Left cardiac atrium (tissue), 4 donors: ENCODE measurements at regions not wholly inside any gene's neighbourhood (a gene's known extent, or its start where the extent isn't known, plus 50 kb on each side); places are given as distances from the start of the nearest gene placed in this dataset.

Experiments
- ATAC-seq, 2 donors: fragments of 200-7000 bp; cut with Tn5 transposase; one replicate each; pipeline ENCODE4 v1.9.1; 2020; ENCODE audit warnings: mild to moderate bottlenecking in 2 of 2, moderate library complexity in 2 of 2
- DNase-seq: peaks from one replicate; pipeline ENCODE4 v3.0.0-alpha.2; 2020
- intact Hi-C, 2 donors: fragments of 100-400 bp; cut with DNase I; formaldehyde crosslinking; loops; one replicate each; pipeline versions ENCODE4 v1.14.1 to v1.15.1; 2022 to 2023
- donor health status: DM: no; HTN: yes; CAD: no.
- donor health status: DM: no; HTN: yes; CAD: no; lungs with severe emphysema.
- donor health status: DM: yes; HTN: yes; CAD: no.
- donor health status: Dilated cardiomyopathy.

- intact Hi-C loops = no loop called here
- no peak for ATAC-seq
These were observed 440.9 kb downstream of the ENC1 start for GRCh38 chr5:74199436-74200210.

GRCh38 chr5:74199005-74199404 lies 441.5 kb downstream of the ENC1 start:
- intact Hi-C loops = no loop called here
- DNase-seq (no peak), ATAC-seq (no peak)

More at GRCh38 chr5:74199436-74200210, 440.9 kb downstream of the ENC1 start:
- DNase-seq = no peak

DNA sequence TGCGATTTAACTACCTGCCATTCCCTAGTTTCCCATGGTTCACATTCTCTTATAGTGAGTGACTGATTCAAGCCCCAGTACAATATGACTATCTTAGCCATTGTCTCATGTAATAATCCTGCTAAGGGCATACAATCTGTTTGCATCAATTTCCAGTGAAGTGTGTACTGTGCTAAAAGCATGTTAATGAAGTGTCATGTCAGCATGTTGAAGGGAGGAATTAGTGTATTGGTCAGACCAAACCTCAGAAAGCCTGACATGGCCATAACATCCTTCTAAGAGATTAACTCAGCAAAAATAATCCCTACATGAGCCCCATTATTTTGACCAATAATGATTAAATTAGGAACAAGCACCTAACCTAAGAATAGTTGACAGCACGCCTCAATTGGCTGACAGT lies 442.4 kb downstream of the ENC1 start:
- no peak for DNase-seq
- intact Hi-C loops = no loop called here

GRCh38 chr5:74196233-74196632 lies 444.3 kb downstream of the ENC1 start:
- ATAC-seq (no peak), DNase-seq (no peak)
- intact Hi-C loops = no loop called here

More for the DNA sequence above, 442.4 kb downstream of the ENC1 start:
- ATAC-seq = no peak

DNA sequence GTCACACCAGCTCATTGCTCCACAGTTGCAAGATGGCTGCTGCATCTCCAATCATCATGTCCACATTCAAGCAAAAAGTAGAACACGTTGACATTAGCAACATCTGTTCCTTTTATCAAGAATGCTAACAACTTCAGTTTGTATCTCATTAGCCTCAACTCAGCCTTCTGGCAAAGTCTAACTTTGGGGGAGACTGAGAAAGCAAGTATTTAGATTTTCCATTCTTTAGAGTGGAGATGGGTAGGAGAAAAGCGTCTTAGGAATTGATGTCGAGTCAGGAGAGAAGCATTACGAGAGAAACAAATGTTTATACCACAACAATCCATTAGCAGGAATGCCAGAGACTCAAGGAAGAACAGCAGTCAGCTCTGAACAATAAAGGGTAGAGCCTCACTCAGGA lies 446.3 kb downstream of the ENC1 start:
- ATAC-seq (no peak), DNase-seq (no peak)
- intact Hi-C loops = no loop called here

GRCh38 chr5:74192606-74193299 lies 447.8 kb downstream of the ENC1 start:
- ATAC-seq (peak; percentile 68 to 78), DNase-seq (no peak)
- intact Hi-C loops = no loop called here

DNA sequence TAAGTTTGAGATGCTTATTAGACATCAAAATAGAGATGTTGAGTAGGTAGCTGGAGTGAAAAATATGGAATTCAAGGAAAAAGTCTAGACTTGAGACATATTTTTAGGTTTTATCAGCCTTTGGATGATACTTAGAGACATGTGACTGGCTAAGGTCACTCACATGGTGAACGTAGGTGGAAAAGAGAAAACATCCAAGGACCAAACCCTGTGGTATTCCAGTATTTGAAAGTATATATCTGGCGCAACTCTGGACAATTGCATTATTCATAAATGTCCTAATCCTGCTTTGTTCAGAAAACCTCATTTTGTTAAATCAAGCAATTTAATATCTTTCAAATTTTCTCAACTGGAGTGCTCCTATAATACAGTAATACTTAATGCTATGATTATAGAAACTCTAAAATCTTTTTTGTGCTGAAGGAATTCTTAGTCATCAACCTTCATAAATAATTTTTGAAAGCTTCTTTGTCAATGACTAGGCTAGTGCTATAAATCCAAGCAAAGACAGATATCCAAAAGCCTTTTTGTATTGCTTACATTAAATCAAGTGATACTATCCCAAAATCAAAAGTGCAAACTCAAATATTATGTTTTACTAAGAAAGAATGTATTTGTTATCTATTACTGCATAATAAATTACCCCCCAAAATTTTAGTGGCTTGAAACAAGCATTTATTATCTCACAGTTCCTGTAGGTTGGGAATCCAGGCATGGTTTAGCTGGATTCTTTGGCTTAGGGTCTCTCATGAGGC lies 452.0 kb downstream of the ENC1 start:
- DNase-seq = no peak
- ATAC-seq = no peak
- intact Hi-C loops = no loop called here

- no peak for ATAC-seq
- intact Hi-C loops = no loop called here
These were observed 452.8 kb downstream of the ENC1 start for GRCh38 chr5:74187757-74188156.

GRCh38 chr5:74186356-74187315 lies 453.9 kb downstream of the ENC1 start:
- DNase-seq (no peak), ATAC-seq (no peak)
- intact Hi-C loops = no loop called here

More at GRCh38 chr5:74187757-74188156, 452.8 kb downstream of the ENC1 start:
- no peak for DNase-seq

DNA sequence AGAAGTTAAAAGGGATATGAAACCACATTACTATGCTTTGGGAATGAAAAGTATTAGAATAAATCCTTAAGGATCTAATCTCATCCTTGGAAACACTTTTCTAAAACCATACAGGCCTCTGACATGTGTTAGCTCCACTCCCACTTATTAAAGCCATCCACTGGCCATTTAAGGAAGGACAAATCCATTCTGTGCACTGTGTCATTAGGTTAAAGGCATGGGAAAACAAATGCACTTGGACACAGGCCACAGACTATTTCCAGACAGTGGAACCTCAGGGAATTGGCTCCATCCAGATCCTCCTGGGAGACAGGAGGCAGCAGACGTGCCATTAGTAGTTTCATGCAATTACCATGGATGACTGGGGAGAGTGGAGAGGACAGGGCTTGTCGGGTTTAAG lies 454.9 kb downstream of the ENC1 start:
- DNase-seq = no peak
- peak; percentile 58 to 79 for ATAC-seq
- intact Hi-C loops = no loop called here

- ATAC-seq = peak in 1 of 2 donors; percentile 87
- intact Hi-C loops = no loop called here
These were observed 455.9 kb downstream of the ENC1 start for GRCh38 chr5:74184649-74185048.

DNA sequence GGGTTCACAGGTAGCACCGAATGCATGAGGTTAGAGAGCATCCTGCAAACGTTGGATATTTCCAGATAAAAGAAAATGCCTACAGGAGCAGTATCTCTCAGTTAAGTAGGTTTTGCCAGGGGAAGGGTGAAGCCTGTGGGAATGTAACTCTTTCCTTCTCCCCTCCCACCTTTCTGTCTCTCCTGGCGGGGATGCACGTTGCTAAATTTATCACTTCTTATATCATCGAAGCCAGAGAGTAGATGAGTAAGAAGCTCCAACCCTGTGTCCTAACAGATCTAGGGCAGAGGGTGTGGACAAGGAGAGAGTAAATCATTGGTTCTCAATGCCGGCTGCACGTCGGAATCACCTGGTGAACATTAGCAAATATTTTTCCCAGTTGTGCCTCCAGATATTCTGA lies 457.5 kb downstream of the ENC1 start:
- intact Hi-C loops = no loop called here
- peak in 1 of 2 donors; percentile 67 for ATAC-seq
- no peak for DNase-seq

More at GRCh38 chr5:74184649-74185048, 455.9 kb downstream of the ENC1 start:
- no peak for DNase-seq

DNA sequence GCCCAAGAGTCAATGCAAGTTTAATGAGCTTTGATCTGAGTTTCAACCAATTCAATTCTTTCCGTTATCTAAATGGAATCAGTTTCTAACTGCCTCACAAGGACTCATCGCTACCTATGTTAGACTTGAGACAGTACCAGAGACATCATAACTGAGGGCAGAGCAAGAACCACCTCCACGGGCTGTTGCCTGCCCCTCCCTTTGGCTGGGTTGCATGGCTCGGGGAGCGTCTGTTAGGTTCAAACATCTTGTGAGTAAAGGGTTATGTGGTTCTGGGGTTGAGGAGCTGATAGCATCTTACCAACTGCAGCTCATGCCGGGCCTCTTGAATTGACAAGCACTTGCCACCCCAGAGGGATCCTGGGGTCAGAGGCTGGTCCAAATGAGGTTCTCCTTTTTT lies 457.9 kb downstream of the ENC1 start:
- DNase-seq = no peak
- intact Hi-C loops = no loop called here
- no peak for ATAC-seq

DNA sequence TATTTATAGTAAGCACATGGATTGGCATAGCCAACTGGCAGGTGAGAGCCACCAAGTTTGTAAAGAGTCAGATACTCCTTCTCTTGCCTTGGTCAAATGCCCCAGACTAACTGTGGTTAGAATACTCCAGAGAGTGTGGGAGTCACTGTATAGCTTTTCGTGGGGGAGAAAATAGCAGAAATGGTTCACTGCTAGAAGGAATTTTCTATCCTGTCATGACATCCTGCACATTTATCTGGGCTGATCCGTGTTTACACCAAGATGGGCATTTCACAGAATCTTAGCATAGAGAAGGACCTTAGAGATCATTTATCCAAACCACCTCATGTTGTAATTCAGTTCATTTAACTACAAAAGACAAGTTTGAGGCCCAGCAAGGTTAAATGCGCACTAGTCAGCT lies 460.8 kb downstream of the ENC1 start:
- intact Hi-C loops = no loop called here
- DNase-seq (no peak), ATAC-seq (no peak)

- no peak for DNase-seq
- intact Hi-C loops = no loop called here
- peak; percentile 44 to 87 for ATAC-seq
These were observed 461.3 kb downstream of the ENC1 start for GRCh38 chr5:74179179-74179578.

- intact Hi-C loops = no loop called here
- DNase-seq (no peak), ATAC-seq (no peak)
These were observed 462.6 kb downstream of the ENC1 start for GRCh38 chr5:74177961-74178360.

DNA sequence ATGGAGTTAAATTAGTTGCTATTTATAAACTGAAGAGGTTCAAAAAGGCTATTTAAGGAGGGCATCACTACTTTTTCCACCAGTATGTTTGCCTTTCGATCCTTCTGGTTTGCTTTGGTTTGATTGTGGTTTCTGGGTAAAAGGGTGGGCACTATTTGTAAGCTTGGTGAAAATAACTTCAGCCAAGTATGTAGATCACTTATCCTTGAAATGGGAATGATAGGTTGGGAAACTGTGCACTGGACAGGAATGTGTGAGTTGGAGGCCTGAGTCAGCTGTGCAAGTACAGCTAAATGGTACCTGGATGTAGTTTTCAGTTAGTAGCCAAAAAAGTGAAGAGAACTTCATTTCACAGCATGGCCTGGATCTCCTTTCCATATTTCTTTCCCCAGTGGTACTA lies 466.2 kb downstream of the ENC1 start:
- ATAC-seq (no peak), DNase-seq (no peak)
- intact Hi-C loops = no loop called here

GRCh38 chr5:74173665-74174064 lies 466.9 kb downstream of the ENC1 start:
- ATAC-seq (no peak), DNase-seq (no peak)
- intact Hi-C loops = no loop called here

DNA sequence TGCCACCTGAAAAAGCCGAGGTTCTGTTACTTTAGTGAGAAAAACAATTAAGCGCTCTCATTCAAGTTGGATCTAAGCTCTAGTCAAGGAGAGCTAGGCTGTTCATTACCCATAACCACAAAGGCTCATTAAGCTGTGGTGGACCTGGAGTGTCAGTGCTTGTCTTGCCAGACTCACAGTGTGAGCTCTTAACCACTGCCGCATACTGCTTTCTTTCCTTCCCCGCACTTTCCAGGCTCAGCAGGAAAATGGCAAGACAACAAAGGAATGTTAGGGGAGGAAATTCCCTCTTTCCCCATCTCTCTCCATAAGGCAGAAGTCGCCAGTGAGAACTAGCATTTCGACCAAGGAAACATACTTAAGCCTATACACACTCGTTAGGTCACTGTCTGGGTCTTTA lies 467.3 kb downstream of the ENC1 start:
- no peak for DNase-seq

More for the DNA sequence above, 467.3 kb downstream of the ENC1 start:
- ATAC-seq = no peak
- intact Hi-C loops = no loop called here
